Right cardiac atrium (tissue), 5 donors: ENCODE measurements at regions not wholly inside any gene's neighbourhood (a gene's known extent, or its start where the extent isn't known, plus 50 kb on each side); places are given as distances from the start of the nearest gene placed in this dataset.

ENCODE experiments used
- ATAC-seq, 2 donors: fragments of 200-7000 bp; cut with Tn5 transposase; one replicate each; pipeline versions ENCODE4 v1.8.0 to v1.9.1; 2020; ENCODE audit warnings: moderate library complexity in 2 of 2, mild to moderate bottlenecking in 1 of 2
- DNase-seq, 3 donors: peaks; one replicate each; pipeline ENCODE4 v3.0.0-alpha.2; 2020
- H3K27ac ChIP-seq: one replicate; pipeline ENCODE4 v1.5.1; 2013; ENCODE audit warnings: mild to moderate bottlenecking, low read length, control low read depth, moderate library complexity
- H3K27me3 ChIP-seq: one replicate; pipeline ENCODE4 v1.6.1; 2013; ENCODE audit not compliant: control insufficient read depth, insufficient read depth
- H3K4me1 ChIP-seq: one replicate; pipeline ENCODE4 v1.6.1; 2013; ENCODE audit warnings: low read length; ENCODE audit not compliant: control insufficient read depth, insufficient read depth
- H3K4me3 ChIP-seq: one replicate; pipeline ENCODE4 v1.5.1; 2013; ENCODE audit warnings: low read length, control low read depth
- H3K9me3 ChIP-seq: one replicate; pipeline ENCODE4 v1.6.1; 2013; ENCODE audit warnings: low read length; ENCODE audit not compliant: control insufficient read depth
- WGBS: extraction: QIAGEN DNeasy Blood & Tissue Kit; methylation state at CpG from one replicate; pipeline ENCODE4 v1.1.7; 2013; 5-methylcytosine and 5-hydroxymethylcytosine counted together
- intact Hi-C, 4 donors: fragments of 100-400 bp; cut with DNase I; formaldehyde crosslinking; loops; one replicate each; pipeline versions ENCODE4 v1.11.0 to v1.14.0; 2022 to 2023
- donor health status: healthy with polysubstance abuse.
- donor health status: DM: no; HTN: yes; CAD: no.
- donor health status: DM: no; HTN: no; CAD: no.
- donor health status: DM: no; HTN: yes; CAD: no; lungs with severe emphysema.
- donor health status: DM: yes; HTN: yes; CAD: no.

DNA sequence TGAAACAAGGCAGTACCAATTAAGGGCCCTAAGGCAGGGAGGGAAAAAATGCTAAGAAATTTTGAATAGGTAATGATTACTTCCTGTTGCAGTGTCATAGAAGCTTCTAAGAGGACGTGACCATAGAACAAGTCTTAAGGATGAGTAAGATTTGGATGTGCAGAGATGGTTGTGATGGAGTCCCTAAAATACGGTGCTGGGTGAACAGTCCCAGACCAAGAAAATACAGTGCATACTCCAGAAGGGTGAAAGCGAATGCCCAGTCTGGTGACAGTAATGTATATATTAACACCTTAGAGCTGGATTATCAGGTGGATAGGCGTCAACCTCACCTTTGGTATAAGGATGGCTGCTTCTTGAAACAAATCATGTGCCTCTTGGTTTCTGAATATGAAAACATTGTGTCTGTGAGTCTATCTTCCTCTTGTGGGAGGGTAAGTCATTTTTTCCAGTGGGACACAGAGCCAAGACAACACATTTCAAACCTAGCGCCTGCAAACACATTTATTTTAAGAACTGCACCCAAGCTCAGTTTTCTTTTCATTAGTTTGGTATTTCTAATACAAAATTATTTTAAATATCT lies 101.2 kb upstream of the TP63 start:
- intact Hi-C loops, result no loop called here
- 91% methylated on average over 5 of the region's 5 CpGs for WGBS
- Histone ChIP-seq H3K4me3 (no peak overlapping the region), H3K4me1 (no peaks in the 10 kb centered on the region), H3K27ac (no peak overlapping the region), H3K27me3 (no peaks in the 10 kb centered on the region), H3K9me3 (no peaks in the 10 kb centered on the region)
- DNase-seq (no peak), ATAC-seq (no peak)

DNA sequence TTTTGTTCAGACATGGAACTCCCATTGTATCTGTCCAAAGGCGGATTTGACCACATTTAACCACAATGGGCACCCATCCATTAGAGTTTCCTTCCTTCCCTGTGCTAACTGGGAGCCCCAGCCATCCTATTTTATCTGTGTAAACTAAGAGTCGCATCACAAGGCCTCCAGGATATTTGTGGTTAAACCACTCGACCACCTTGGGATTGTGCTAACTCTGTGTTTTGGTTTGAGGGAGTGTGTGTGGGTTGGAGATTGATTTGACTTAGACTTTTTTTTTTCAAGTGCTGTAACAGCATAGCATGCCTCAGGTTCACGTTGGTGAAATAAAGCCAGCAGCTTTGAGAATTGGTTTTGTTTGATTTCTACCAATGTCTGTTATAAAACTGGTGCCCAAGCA lies 100.4 kb upstream of the TP63 start:
- intact Hi-C loops, result no loop called here
- DNase-seq, result no peak
- Histone ChIP-seq H3K4me1 (no peaks in the 10 kb centered on the region), H3K9me3 (no peaks in the 10 kb centered on the region), H3K27ac (no peak overlapping the region), H3K4me3 (no peak overlapping the region), H3K27me3 (no peaks in the 10 kb centered on the region)
- 64% methylated on average over 4 of the region's 4 CpGs for WGBS
- no peak for ATAC-seq

DNA sequence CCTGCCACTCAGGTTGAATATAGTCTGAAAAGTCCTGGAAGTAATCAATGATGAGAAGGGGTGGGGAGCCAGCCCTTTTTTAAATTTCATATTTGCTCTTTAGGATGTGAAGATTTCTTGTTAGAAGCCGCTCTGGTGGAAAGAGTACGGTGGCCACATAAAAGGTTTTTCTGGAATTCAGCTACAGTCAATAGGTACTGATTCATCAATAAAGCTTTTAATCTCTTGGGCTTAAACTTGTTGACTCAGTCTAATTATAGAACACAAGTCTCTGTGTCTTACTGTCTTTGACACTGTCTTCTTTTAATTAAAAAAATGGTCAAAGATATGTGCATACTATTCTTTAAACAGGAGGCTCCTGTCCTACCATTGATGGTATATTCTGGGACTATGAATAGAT lies 99.9 kb upstream of the TP63 start:
- Histone ChIP-seq H3K27ac (no peak overlapping the region), H3K4me1 (no peaks in the 10 kb centered on the region), H3K9me3 (no peaks in the 10 kb centered on the region), H3K4me3 (no peak overlapping the region), H3K27me3 (no peaks in the 10 kb centered on the region)
- no peak for DNase-seq
- WGBS, result 95% methylated on average over 2 of the region's 2 CpGs
- ATAC-seq, result no peak
- intact Hi-C loops, result no loop called here

DNA sequence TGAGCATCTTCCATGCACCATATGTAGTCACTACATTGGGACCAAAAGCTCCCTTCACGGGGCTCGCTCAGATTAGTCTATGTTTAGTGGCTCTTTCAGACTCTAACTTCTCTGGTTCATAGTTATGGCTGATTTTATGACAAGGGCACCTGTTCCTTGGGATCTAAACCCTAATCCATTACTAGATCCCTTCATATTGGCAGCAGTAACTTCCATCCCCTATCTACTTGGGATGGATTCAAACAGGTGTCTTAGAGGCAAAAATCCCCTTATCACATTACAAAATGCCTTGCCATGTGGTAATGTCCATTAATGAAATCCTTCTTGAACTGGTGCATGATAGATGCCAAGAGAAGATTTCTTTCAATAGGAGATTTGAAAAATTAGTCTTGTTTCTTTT lies 96.7 kb upstream of the TP63 start:
- no peaks in the 10 kb centered on the region for H3K9me3 ChIP-seq
- no peaks in the 10 kb centered on the region for H3K27me3 ChIP-seq
- WGBS, result 90% methylated on average over 2 of the region's 2 CpGs
- H3K4me1 ChIP-seq, result no peaks in the 10 kb centered on the region
- no peak for DNase-seq
- intact Hi-C loops, result no loop called here
- ATAC-seq, result no peak
- no peak overlapping the region for H3K27ac ChIP-seq
- no peak overlapping the region for H3K4me3 ChIP-seq

DNA sequence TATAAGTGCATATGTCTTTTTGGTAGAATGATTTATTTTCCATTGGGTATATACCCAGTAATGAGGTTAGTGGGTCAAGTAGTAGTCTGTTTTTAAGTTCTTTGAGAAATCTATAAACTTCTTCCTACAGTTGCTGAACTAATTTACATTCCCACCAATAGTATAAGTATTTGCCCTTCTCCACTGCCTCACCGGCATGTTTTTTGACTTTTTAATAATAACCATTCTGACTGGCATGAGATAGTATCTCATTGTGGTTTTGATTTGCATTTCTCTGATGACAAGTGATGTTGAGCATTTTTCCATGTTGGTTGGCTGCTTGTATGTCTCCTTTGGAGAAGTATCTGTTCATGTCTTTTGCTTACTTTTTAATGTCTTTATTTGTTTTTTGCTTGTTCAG lies 94.1 kb upstream of the TP63 start:
- DNase-seq (no peak), ATAC-seq (no peak)
- Histone ChIP-seq H3K27me3 (no peaks in the 10 kb centered on the region), H3K9me3 (no peaks in the 10 kb centered on the region), H3K4me1 (no peaks in the 10 kb centered on the region), H3K4me3 (no peak overlapping the region), H3K27ac (no peak overlapping the region)
- 85% methylated on average over 1 of the region's 1 CpG for WGBS
- intact Hi-C loops, result no loop called here

DNA sequence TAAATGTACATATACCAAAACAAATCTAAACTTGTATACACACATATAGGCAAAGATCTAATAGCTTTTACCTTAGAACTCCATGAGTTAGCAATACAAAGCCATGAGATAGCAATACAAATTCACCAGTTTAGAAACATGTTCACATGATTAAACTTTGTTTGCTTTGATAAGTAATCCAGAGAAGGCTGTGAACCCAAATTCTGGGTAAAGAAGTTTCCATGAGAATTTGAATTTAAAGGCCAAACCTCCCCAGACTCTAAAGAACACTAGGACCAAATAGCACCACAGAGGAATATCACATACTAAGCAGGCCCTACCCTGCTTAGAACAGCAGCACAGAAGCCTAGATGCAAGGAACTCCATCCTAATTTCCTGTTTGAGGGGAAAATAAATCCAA lies 83.7 kb upstream of the TP63 start:
- H3K4me1 ChIP-seq, result no peaks in the 10 kb centered on the region
- H3K4me3 ChIP-seq, result no peak overlapping the region
- intact Hi-C loops, result no loop called here
- no peak overlapping the region for H3K27ac ChIP-seq
- H3K27me3 ChIP-seq, result no peaks in the 10 kb centered on the region
- ATAC-seq (no peak), DNase-seq (no peak)
- no peaks in the 10 kb centered on the region for H3K9me3 ChIP-seq

DNA sequence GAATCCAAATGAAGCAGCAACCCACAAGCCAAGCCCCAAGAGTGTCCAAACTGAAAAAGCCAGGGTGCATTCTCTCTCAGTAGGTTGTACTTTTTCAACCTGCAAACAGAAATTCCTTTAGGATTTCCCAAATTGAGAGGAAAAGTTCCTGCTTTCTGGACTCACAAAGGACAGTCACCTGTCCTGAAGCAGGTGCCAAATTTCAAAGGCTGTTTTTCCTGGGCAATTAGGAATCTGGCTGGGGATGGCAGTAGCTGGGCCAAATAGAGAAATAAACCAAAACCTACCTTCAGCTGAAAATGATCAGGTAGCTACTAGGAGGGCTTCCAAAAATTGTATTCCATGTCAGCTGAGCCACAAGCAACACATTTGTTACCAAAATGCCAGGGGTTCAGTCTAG lies 83.1 kb upstream of the TP63 start:
- H3K27me3 ChIP-seq, result no peaks in the 10 kb centered on the region
- H3K9me3 ChIP-seq, result no peaks in the 10 kb centered on the region
- DNase-seq (no peak), ATAC-seq (no peak)
- intact Hi-C loops, result no loop called here
- no peak overlapping the region for H3K4me3 ChIP-seq
- H3K4me1 ChIP-seq, result no peaks in the 10 kb centered on the region
- no peak overlapping the region for H3K27ac ChIP-seq

DNA sequence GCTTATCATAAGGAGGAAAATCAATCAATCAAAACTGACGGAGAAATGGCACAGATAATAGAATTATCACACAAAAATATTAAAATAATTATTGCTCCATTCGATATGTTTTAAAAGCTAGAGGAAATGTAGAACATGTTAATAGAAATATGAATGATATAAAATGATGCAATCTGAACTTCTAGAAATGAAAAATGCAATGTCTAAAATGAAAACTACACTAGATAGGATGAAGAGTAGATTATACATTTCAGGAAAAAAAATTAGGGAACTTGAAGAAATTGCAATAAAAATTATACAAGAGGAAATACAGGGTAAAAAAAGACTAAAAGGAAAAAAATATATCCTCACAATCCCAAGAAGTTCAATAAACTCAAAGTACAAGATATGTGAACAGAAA lies 80.2 kb upstream of the TP63 start:
- DNase-seq, result no peak
- Histone ChIP-seq H3K4me3 (no peak overlapping the region), H3K9me3 (no peaks in the 10 kb centered on the region), H3K4me1 (no peaks in the 10 kb centered on the region), H3K27ac (no peak overlapping the region), H3K27me3 (no peaks in the 10 kb centered on the region)
- 46% methylated on average over 2 of the region's 2 CpGs for WGBS
- ATAC-seq, result no peak
- intact Hi-C loops, result no loop called here

DNA sequence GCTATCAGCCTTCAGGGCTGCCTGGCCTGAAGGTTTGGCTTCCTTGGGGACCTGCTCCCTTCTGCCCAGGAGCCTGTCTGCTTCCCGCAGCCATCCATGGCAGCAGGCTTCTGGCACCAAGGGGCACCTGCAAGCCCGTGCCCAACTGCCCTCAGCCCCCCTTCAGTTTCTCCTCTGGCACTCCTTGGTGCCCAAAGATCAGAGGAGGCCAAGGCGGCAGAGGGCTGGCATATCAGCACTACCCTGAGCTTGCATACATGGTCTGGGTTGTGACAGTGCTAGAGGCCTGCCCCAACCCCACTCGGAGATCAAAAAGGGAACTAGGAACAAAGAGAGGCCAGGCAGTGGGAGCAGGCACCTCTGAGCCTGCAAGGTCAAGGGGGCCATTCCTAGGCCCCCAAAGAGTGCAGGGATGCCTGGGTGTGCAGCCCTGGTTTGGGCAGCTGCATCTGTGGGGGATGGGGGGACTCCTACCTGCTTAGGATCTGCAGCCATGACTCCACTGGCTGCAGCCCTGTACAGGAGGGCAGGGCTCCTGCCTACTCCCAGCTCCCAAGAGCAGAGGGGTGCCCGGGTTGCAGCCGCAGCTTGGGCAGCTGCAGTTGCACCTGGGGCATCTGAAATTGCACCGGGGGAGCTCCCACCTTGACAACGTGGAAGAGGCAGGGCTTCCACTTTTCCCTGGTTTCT lies 76.2 kb upstream of the TP63 start:
- intact Hi-C loops, result no loop called here
- peak in 2 of 3 donors; percentile 20 to 32 for DNase-seq
- 64% methylated on average over 8 of the region's 8 CpGs for WGBS
- no peak overlapping the region for H3K4me3 ChIP-seq
- no peak for ATAC-seq
- no peaks in the 10 kb centered on the region for H3K27me3 ChIP-seq
- H3K27ac ChIP-seq, result no peak overlapping the region
- H3K9me3 ChIP-seq, result no peaks in the 10 kb centered on the region
- H3K4me1 ChIP-seq, result no peaks in the 10 kb centered on the region

DNA sequence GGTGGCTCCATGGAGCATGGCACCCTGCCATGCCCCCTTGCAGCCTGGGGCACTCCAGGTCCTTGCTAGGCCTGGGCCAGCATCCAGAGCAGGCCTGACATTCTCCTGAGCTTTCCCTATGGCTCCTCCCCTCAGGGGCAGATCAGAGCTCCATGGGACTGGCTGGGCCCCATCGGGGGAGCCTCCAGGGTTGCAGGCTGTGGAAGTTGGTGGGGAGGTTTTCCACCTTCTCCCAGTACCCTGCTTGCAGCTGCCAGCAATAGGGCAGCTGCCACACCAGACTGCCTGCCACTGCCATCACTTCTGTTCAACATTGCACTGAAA lies 75.7 kb upstream of the TP63 start:
- Histone ChIP-seq H3K27me3 (no peaks in the 10 kb centered on the region), H3K27ac (no peak overlapping the region), H3K9me3 (no peaks in the 10 kb centered on the region), H3K4me3 (no peak overlapping the region), H3K4me1 (no peaks in the 10 kb centered on the region)
- intact Hi-C loops, result no loop called here
- DNase-seq, result no peak
- no peak for ATAC-seq
- 78% methylated on average over 1 of the region's 1 CpG for WGBS

DNA sequence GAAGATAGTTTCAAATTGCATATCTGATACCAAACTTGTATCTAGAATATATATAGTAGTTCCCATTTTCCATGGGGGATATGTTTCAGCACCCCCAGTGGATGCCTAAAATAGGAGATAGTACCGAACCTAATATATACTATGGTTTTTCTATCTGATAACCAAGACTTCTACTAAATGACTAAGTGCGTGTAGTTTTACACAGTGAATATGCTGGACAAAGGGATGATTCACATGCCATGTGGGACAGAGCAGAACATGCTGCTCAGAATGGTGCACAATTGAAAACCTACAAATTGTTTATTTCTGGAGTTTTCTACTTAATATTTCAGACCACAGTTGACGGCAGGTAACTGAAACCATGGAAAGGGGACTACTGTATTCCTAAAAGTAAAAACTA lies 73.4 kb upstream of the TP63 start:
- 90% methylated on average over 3 of the region's 3 CpGs for WGBS
- no peak for DNase-seq
- no peak overlapping the region for H3K27ac ChIP-seq
- no peaks in the 10 kb centered on the region for H3K9me3 ChIP-seq
- intact Hi-C loops, result no loop called here
- no peaks in the 10 kb centered on the region for H3K4me1 ChIP-seq
- no peak overlapping the region for H3K4me3 ChIP-seq
- no peak for ATAC-seq
- H3K27me3 ChIP-seq, result no peaks in the 10 kb centered on the region

DNA sequence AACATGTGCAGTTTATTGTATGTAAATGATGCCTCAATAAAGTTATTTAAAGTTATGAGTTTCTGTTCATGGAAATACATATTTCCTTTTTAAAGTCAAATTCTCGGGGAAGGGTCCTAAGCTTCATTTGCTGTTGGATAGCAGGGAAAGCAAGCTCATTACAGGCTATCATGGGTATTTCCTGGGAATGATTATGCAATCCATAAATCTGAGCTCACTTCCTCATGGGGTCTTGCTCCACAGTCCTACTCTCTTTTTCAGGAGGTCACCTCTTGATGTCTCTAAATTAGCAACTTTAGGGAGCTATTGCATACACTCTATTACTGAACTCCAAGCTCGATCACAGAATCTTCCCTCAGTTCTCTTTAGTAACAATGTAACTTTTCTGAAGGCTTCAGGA lies 69.9 kb upstream of the TP63 start:
- 81% methylated on average over 2 of the region's 2 CpGs for WGBS
- H3K4me3 ChIP-seq, result no peak overlapping the region
- H3K27ac ChIP-seq, result no peak overlapping the region
- intact Hi-C loops, result no loop called here
- no peaks in the 10 kb centered on the region for H3K9me3 ChIP-seq
- H3K4me1 ChIP-seq, result no peaks in the 10 kb centered on the region
- H3K27me3 ChIP-seq, result no peaks in the 10 kb centered on the region
- DNase-seq (no peak), ATAC-seq (no peak)
